Neural cell (in vitro differentiated cells): ENCODE measurements at regions not wholly inside any gene's neighbourhood (a gene's known extent, or its start where the extent isn't known, plus 50 kb on each side); places are given as distances from the start of the nearest gene placed in this dataset.

Experiments used
- H2AFZ ChIP-seq: fragments of 200-600, 300-800 bp; sonication (generic), shearing (Covaris generic); 2 replicates; pipeline ENCODE4 v1.6.0; 2014; ENCODE audit warnings: low read depth, mild to moderate bottlenecking, antibody characterized with exemption, low read length, moderate library complexity
- H3F3A ChIP-seq: fragments of 200-600 bp; shearing (Covaris generic); 2 replicates; pipeline ENCODE4 v1.6.1; 2016; ENCODE audit warnings: mild to moderate bottlenecking, moderate library complexity, mixed read lengths, antibody characterized with exemption, low read length; ENCODE audit not compliant: insufficient read depth, poor library complexity, severe bottlenecking
- H3K27ac ChIP-seq: fragments of 200-600, 300-800 bp; sonication (generic), shearing (Covaris generic); 2 replicates; pipeline ENCODE4 v1.5.1; 2014; ENCODE audit warnings: mild to moderate bottlenecking, low read length, moderate library complexity
- H3K27me3 ChIP-seq: fragments of 300-800, 200-600 bp; sonication (generic), shearing (Covaris generic); 2 replicates; pipeline ENCODE4 v1.6.0; 2014; ENCODE audit warnings: mild to moderate bottlenecking, low read depth, low read length, moderate library complexity; ENCODE audit not compliant: insufficient read depth
- H3K36me3 ChIP-seq: fragments of 300-800, 200-600 bp; sonication (generic), shearing (Covaris generic); 2 replicates; pipeline ENCODE4 v1.5.1; 2014; ENCODE audit warnings: mild to moderate bottlenecking, antibody characterized with exemption, low read length, moderate library complexity; ENCODE audit not compliant: insufficient read depth
- H3K4me2 ChIP-seq: fragments of 300-800, 200-600 bp; sonication (generic), shearing (Covaris generic); 2 replicates; pipeline ENCODE4 v1.6.0; 2014; ENCODE audit warnings: mild to moderate bottlenecking, low read length
- H3K4me3 ChIP-seq: fragments of 300-800, 200-600 bp; sonication (generic), shearing (Covaris generic); 2 replicates; pipeline ENCODE4 v1.5.1; 2014; ENCODE audit warnings: mild to moderate bottlenecking, low read length, moderate library complexity
- H3K79me2 ChIP-seq: fragments of 200-600 bp; shearing (Covaris generic); replicated peaks from 2 replicates; pipeline ENCODE4 v1.6.0; 2014; ENCODE audit warnings: mild to moderate bottlenecking, low read length, moderate library complexity; ENCODE audit not compliant: insufficient read depth
- H3K9ac ChIP-seq: fragments of 300-800, 200-600 bp; sonication (generic), shearing (Covaris generic); 2 replicates; pipeline ENCODE4 v1.6.1; 2016; ENCODE audit warnings: mild to moderate bottlenecking, low read length, mixed read lengths
- H3K9me2 ChIP-seq: fragments of 200-600 bp; shearing (Covaris generic); 2 replicates; pipeline ENCODE4 v1.6.1; 2016; ENCODE audit warnings: mild to moderate bottlenecking, low read length, mixed read lengths; ENCODE audit not compliant: insufficient read depth
- H3K9me3 ChIP-seq: fragments of 200-600, 300-800 bp; sonication (generic), shearing (Covaris generic); 2 replicates; pipeline ENCODE4 v1.6.1; 2016; ENCODE audit warnings: mild to moderate bottlenecking, mixed run types, low read length, moderate library complexity, mixed read lengths
- H4K20me1 ChIP-seq: fragments of 200-600 bp; shearing (Covaris generic); 2 replicates; pipeline ENCODE4 v1.6.1; 2016; ENCODE audit warnings: mild to moderate bottlenecking, mixed run types; ENCODE audit not compliant: insufficient read depth
- EP300 ChIP-seq: fragments of 450-650 bp; conservative IDR thresholded peaks from 2 replicates; pipeline ENCODE4 v1.6.1; 2014; ENCODE audit warnings: antibody characterized with exemption, mild to moderate bottlenecking, moderate library complexity; ENCODE audit not compliant: poor library complexity, severe bottlenecking
- EZH2 ChIP-seq: fragments of 200-600, 300-800 bp; shearing (Covaris generic), sonication (generic); IDR thresholded peaks from 2 replicates; pipeline ENCODE4 v1.6.1; 2014; ENCODE audit warnings: antibody characterized with exemption, low read length, borderline replicate concordance, mild to moderate bottlenecking; ENCODE audit not compliant: insufficient read depth, poor library complexity, severe bottlenecking
- MXI1 ChIP-seq: fragments of 450-650 bp; conservative IDR thresholded peaks from 2 replicates; pipeline ENCODE4 v1.6.1; 2014; ENCODE audit warnings: antibody characterized with exemption, mild to moderate bottlenecking; ENCODE audit not compliant: poor library complexity, severe bottlenecking
- POLR2AphosphoS5 ChIP-seq: IDR thresholded peaks from 2 replicates; pipeline ENCODE4 v1.6.1; 2012
- RAD21 ChIP-seq: fragments of 450-650 bp; conservative IDR thresholded peaks from 2 replicates; pipeline ENCODE4 v1.6.1; 2014; ENCODE audit warnings: antibody characterized with exemption, mild to moderate bottlenecking, moderate library complexity
- SMC3 ChIP-seq: fragments of 450-650 bp; conservative IDR thresholded peaks from 2 replicates; pipeline ENCODE4 v1.6.1; 2014; ENCODE audit warnings: antibody characterized with exemption, mild to moderate bottlenecking, moderate library complexity; ENCODE audit not compliant: poor library complexity
- TAF1 ChIP-seq: IDR thresholded peaks from 2 replicates; pipeline ENCODE4 v1.6.1; 2012; ENCODE audit warnings: low read depth
- TF ChIP-seq, protein P1 (sequence below): fragments of 450-650 bp; IDR thresholded peaks from 2 replicates; pipeline ENCODE4 v1.5.1; 2014; ENCODE audit warnings: antibody characterized with exemption, mild to moderate bottlenecking, moderate library complexity; ENCODE audit not compliant: poor library complexity, severe bottlenecking
- TF ChIP-seq, protein P2 (sequence below): IDR thresholded peaks from 2 replicates; pipeline ENCODE4 v1.6.1; 2012; ENCODE audit warnings: borderline replicate concordance

DNA sequence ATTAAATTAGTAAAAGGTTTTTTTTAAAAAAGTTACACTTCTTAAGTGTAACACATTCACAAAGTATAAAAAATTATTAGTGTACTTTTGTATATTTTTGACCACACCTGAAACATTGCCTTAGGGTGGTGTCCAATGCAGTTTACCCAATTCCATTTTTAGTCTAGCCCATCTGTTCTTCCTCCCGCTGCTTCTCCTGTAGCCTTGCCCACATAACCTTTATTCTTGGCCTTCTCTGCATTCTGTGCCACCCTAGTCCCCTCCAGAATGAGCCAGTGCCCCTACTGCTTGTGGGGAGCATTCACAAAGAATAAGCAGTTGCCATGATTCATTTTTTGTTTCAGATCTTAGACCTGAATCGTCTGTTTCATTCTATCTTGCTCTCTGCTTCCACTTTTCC, 78.4 kb upstream of the MYT1L start:
- Histone ChIP-seq H4K20me1 (no peaks in the 10 kb centered on the region), H3K9me3 (no peaks in the 10 kb centered on the region), H3K4me2 (no peak overlapping the region), H2AFZ (no peak overlapping the region), H3K79me2 (no peaks in the 10 kb centered on the region), H3K27me3 (no peaks in the 10 kb centered on the region), H3K36me3 (no peaks in the 10 kb centered on the region), H3K9me2 (no peaks in the 10 kb centered on the region), H3K9ac (no peak overlapping the region), H3F3A (no peaks in the 10 kb centered on the region), H3K27ac (no peak overlapping the region), H3K4me3 (no peak overlapping the region)
- TF ChIP-seq, protein P1, sequence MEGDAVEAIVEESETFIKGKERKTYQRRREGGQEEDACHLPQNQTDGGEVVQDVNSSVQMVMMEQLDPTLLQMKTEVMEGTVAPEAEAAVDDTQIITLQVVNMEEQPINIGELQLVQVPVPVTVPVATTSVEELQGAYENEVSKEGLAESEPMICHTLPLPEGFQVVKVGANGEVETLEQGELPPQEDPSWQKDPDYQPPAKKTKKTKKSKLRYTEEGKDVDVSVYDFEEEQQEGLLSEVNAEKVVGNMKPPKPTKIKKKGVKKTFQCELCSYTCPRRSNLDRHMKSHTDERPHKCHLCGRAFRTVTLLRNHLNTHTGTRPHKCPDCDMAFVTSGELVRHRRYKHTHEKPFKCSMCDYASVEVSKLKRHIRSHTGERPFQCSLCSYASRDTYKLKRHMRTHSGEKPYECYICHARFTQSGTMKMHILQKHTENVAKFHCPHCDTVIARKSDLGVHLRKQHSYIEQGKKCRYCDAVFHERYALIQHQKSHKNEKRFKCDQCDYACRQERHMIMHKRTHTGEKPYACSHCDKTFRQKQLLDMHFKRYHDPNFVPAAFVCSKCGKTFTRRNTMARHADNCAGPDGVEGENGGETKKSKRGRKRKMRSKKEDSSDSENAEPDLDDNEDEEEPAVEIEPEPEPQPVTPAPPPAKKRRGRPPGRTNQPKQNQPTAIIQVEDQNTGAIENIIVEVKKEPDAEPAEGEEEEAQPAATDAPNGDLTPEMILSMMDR: no peak
- TF ChIP-seq EP300 (no peak), EZH2 (no peak), MXI1 (no peak), SMC3 (no peak), POLR2AphosphoS5 (no peak)

DNA sequence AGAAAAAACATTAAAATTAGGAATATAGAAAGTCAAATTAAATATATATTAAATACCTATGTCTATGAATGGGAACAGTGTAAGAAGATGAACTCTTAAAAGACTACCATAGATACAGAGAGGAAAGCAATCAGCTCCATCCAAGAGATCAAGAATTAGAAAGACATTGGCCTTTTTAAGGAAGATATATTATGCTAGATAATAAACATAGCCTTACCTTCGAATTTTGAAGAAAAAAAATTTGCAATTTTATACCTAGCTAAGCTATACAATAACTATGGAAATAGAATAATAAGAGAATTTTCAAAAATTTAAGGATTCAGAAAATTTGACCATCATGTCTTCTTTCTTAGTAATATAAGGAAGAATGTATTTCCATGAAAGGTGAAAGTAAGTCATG, 74.7 kb upstream of the MYT1L start:
- H2AFZ ChIP-seq: no peak overlapping the region
- no peaks in the 10 kb centered on the region for H3K36me3 ChIP-seq
- no peak for TF ChIP-seq SMC3
- no peak for TF ChIP-seq POLR2AphosphoS5
- TF ChIP-seq EP300: no peak
- TF ChIP-seq, protein P2, sequence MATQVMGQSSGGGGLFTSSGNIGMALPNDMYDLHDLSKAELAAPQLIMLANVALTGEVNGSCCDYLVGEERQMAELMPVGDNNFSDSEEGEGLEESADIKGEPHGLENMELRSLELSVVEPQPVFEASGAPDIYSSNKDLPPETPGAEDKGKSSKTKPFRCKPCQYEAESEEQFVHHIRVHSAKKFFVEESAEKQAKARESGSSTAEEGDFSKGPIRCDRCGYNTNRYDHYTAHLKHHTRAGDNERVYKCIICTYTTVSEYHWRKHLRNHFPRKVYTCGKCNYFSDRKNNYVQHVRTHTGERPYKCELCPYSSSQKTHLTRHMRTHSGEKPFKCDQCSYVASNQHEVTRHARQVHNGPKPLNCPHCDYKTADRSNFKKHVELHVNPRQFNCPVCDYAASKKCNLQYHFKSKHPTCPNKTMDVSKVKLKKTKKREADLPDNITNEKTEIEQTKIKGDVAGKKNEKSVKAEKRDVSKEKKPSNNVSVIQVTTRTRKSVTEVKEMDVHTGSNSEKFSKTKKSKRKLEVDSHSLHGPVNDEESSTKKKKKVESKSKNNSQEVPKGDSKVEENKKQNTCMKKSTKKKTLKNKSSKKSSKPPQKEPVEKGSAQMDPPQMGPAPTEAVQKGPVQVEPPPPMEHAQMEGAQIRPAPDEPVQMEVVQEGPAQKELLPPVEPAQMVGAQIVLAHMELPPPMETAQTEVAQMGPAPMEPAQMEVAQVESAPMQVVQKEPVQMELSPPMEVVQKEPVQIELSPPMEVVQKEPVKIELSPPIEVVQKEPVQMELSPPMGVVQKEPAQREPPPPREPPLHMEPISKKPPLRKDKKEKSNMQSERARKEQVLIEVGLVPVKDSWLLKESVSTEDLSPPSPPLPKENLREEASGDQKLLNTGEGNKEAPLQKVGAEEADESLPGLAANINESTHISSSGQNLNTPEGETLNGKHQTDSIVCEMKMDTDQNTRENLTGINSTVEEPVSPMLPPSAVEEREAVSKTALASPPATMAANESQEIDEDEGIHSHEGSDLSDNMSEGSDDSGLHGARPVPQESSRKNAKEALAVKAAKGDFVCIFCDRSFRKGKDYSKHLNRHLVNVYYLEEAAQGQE: no peak
- no peak for TF ChIP-seq MXI1
- no peak for TF ChIP-seq EZH2
- TF ChIP-seq, protein P1: no peak
- TF ChIP-seq TAF1: no peak
- no peak for TF ChIP-seq RAD21
- H3K9ac ChIP-seq: no peak overlapping the region
- no peaks in the 10 kb centered on the region for H3K27me3 ChIP-seq
- H3K9me3 ChIP-seq: no peaks in the 10 kb centered on the region
- no peak overlapping the region for H3K27ac ChIP-seq
- H3K79me2 ChIP-seq: no peaks in the 10 kb centered on the region
- no peak overlapping the region for H3K4me3 ChIP-seq
- no peak overlapping the region for H3K4me2 ChIP-seq
- no peaks in the 10 kb centered on the region for H3F3A ChIP-seq
- H3K9me2 ChIP-seq: no peaks in the 10 kb centered on the region
- no peaks in the 10 kb centered on the region for H4K20me1 ChIP-seq
